ENCODE measurements at regions not wholly inside any gene's neighbourhood (a gene's known extent, or its start where the extent isn't known, plus 50 kb on each side); places are given as distances from the start of the nearest gene placed in this dataset.

DNA sequence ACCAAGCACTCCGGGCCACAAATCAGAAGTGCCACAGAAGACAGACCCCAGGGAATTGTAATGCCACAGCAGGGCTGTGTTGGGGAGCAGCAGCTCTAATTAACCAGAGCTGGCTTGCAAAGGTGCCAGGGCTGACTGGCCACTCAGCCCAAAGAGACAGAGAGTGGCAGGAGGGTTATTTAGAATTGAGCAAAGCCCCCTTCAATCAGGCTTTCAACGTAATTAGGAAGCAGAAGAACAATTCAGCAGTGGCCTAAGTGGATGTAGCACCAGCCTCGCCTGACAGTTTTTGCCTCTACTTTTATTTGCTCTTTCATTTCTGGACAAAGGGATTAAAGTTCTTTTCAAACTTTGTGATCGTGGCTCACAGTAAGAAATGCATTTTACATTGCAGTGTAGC lies 278.3 kb upstream of the IRX3 start:
- H3K9me3 Mint-ChIP-seq, result no peaks in the 10 kb centered on the region
- no peak overlapping the region for H3K27ac Mint-ChIP-seq
- POLR2A ChIA-PET, result no interaction called here
- ATAC-seq (no peak), DNase-seq (no peak)
- peaks cover 0 to 6% (median 0%) of the 10 kb centered on the region in 5 donors for H3K27me3 Mint-ChIP-seq
- no peak overlapping the region for H3K4me3 Mint-ChIP-seq
- no peaks in the 10 kb centered on the region for H3K4me1 Mint-ChIP-seq
- H3K36me3 Mint-ChIP-seq, result no peaks in the 10 kb centered on the region

DNA sequence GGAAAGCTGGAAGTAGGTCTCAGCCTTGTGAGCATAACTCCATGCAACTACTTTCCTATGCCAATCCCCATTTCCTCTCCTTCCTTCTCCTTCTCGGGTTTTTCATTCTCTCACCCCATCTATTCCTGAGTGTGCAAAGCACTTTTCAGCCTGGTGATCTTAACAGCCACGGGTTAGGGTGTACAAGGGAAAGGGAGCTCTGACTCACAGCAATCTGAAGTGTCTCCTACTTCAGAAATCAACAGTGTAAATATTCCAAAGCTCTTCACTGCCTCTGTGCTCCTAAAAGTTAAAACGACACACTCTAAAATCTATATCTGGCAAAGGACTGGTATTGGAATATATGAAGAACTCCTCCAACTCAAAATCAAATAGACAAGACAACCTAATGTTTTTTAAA lies 268.0 kb upstream of the IRX3 start:
- Mint-ChIP-seq H3K4me1 (no peaks in the 10 kb centered on the region), H3K9me3 (peaks cover 0 to 16% (median 6%) of the 10 kb centered on the region in 9 donors), H3K27me3 (peaks cover 2 to 26% (median 6%) of the 10 kb centered on the region in 5 donors), H3K27ac (no peak overlapping the region), H3K4me3 (no peak overlapping the region), H3K36me3 (no peaks in the 10 kb centered on the region)
- DNase-seq (no peak), ATAC-seq (no peak)
- POLR2A ChIA-PET, result no interaction called here

DNA sequence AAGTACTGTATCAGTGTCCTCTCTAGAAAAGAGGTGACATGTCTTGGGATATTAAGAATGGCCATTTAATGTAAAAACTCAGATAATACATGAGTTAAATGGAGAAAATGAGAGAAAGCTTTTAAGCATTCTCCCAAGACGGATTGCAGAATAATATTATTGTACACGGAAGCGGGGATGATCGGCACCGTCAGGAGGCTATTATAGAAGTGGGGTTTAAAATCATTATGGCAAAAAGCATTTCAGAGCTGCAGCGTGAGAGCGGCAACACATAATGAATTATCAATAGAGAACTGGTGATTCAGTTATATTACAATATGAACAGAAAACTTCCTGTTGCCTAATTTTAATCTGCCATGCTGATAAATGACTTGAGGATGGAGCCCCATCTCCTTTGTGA lies 261.7 kb upstream of the IRX3 start:
- Mint-ChIP-seq H3K27ac (no peak overlapping the region), H3K27me3 (peaks cover 2 to 14% (median 4%) of the 10 kb centered on the region in 5 donors), H3K9me3 (peaks cover 0 to 6% (median 0%) of the 10 kb centered on the region in 9 donors), H3K4me3 (no peak overlapping the region), H3K4me1 (no peaks in the 10 kb centered on the region), H3K36me3 (no peaks in the 10 kb centered on the region)
- no peak for DNase-seq
- POLR2A ChIA-PET, result no interaction called here
- ATAC-seq, result no peak

DNA sequence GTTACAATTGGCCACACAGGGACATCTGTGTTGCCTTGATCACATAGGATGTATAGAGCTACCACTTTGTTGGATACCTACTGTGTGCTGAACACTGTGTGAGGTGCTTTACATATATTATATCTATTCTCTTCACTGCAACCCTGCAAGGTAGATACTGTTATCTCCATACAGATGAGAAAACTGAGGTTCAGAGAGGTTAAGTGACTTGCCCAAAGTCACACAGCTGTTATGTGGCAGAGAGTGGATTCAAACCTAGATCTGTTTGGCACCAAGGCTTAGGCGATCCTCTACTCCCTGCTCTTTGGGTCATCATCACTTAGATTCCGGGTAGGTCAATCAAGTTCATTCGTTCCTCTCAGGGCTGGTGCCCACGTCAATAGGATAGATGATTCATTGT lies 260.5 kb upstream of the IRX3 start:
- Mint-ChIP-seq H3K36me3 (no peaks in the 10 kb centered on the region), H3K27me3 (peaks cover under 1 to 13% (median 3%) of the 10 kb centered on the region in 5 donors), H3K9me3 (peaks cover 0 to 5% (median 0%) of the 10 kb centered on the region in 9 donors), H3K4me3 (no peak overlapping the region), H3K4me1 (no peaks in the 10 kb centered on the region), H3K27ac (no peak overlapping the region)
- POLR2A ChIA-PET, result no interaction called here
- ATAC-seq (no peak), DNase-seq (no peak)

DNA sequence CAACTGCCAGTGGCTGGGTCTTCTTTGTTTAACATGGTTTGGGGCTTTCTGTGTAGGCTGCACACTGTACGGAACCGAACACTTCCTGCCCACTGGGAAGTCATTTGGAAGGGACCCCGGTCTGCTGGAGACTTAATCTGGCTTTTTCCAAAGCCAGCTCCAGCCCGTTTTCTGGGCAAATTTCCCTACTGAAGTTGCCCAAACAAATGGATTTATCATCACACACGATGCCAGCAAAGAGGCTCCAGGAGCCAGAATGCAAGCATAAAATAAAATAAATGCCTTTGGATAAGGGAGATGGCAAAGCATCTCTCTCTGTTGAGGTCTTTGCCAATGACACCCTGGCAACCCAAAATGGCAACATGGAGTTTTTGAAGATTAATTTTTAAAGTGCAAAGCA lies 259.9 kb upstream of the IRX3 start:
- Mint-ChIP-seq H3K27me3 (peaks cover 0 to 13% (median 2%) of the 10 kb centered on the region in 5 donors), H3K36me3 (no peaks in the 10 kb centered on the region), H3K9me3 (peaks cover 0 to 2% (median 0%) of the 10 kb centered on the region in 9 donors), H3K27ac (no peak overlapping the region), H3K4me3 (no peak overlapping the region), H3K4me1 (no peaks in the 10 kb centered on the region)
- ATAC-seq, result no peak
- POLR2A ChIA-PET, result no interaction called here
- no peak for DNase-seq

DNA sequence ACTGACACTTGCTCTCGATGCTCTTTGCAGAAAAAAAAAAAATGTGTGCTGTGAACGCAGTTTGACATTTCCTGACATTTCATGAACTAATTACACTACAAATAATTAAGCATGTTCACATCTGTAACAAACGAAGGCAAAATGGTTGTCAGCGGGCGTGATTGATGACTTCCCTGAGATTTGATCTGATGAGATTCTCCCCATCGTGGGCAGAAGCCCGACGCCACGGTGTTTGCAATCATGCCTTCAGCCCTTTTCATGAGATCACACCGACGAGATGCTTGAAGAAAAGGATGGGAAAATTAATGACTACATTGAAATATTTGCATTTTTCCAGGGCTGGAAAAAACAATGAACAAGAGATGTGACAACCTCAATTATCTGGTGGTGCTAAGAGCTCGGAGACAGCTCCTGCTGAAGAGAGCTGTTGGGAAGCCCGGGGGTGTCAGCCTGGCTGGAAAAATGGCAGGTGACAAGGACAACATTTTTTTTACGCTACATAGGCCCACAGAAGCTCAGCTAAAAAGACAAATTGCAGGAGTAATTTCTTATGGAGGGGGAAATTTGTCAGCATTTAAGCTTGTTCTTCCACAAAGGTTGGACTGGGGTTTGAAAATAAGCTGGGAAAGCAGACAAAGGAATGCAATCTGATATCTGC lies 259.4 kb upstream of the IRX3 start:
- no peak for DNase-seq
- no peaks in the 10 kb centered on the region for H3K4me1 Mint-ChIP-seq
- H3K27me3 Mint-ChIP-seq, result peaks cover 0 to 13% (median 2%) of the 10 kb centered on the region in 5 donors
- no peak overlapping the region for H3K4me3 Mint-ChIP-seq
- POLR2A ChIA-PET, result no interaction called here
- H3K36me3 Mint-ChIP-seq, result no peaks in the 10 kb centered on the region
- H3K27ac Mint-ChIP-seq, result no peak overlapping the region
- no peak for ATAC-seq
- H3K9me3 Mint-ChIP-seq, result peaks cover 0 to 2% (median 0%) of the 10 kb centered on the region in 9 donors

DNA sequence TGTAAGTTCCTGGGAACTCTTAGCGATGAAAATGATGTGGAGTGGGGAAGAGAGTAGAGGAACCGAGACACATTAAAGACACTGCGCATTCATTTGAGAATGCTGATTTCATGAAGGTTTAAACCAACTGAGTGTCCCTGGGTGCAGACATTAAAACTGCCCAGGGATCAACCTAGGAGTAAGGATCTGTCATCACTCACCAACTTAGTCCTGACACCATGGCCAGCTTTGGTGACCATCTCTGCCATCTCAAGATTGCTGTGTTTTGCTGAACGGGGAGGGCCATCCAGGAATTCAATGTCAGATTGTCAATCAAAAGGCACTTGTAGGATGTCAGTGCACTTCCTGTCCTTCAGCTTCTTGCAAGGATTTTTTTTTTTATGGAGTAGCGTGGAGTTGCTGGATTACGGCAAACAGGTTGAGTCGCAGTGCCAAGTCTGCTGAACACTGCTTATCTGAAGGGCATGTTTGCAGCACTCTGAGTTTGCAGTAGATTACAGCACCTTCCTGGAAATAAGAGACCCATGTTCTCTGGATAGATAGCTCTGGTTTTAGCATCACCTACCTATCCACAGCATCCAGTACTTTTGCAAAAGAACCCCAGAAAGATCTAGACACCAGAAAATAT lies 258.1 kb upstream of the IRX3 start:
- no peaks in the 10 kb centered on the region for H3K36me3 Mint-ChIP-seq
- peaks cover 0 to 15% (median 4%) of the 10 kb centered on the region in 5 donors for H3K27me3 Mint-ChIP-seq
- no peaks in the 10 kb centered on the region for H3K4me1 Mint-ChIP-seq
- DNase-seq (no peak), ATAC-seq (no peak)
- H3K4me3 Mint-ChIP-seq, result no peak overlapping the region
- H3K9me3 Mint-ChIP-seq, result no peaks in the 10 kb centered on the region
- H3K27ac Mint-ChIP-seq, result peak overlapping the region in 1 of 10 donors; percentile 54
- POLR2A ChIA-PET, result no interaction called here

DNA sequence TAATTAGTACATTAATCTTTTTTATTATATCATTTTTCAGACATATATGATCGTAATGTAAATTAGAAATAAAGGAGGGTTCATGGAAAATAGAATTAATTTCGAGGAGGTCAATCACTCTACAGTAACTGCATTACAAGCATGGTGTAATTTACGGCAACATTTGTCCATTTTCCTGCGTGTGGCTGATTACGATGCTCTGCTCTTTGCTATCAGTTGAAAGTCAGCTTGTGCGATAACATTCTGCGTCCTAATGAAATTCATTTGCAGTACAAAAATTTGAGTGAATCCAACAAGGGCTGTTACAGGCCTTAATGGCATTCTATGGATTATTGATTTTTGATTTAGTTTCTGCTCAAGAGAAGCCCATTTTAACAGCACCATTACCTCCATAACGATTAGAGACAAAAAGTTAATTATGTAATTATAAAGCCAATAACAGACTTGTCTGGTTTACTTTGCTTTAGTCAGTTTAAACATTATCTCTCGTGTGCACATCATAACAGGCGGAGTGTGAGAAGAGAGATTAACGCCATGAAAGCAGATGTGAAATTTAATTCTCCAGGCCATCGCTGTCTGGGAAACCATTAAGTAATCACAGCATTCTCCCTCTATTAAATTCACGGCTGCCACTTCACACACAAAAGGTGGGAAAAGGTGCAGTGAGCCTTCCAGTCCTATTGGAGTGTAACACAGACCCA lies 256.4 kb upstream of the IRX3 start:
- ATAC-seq (no peak), DNase-seq (no peak)
- H3K27ac Mint-ChIP-seq, result no peak overlapping the region
- no peaks in the 10 kb centered on the region for H3K36me3 Mint-ChIP-seq
- H3K9me3 Mint-ChIP-seq, result no peaks in the 10 kb centered on the region
- H3K27me3 Mint-ChIP-seq, result peaks cover 0 to 15% (median 4%) of the 10 kb centered on the region in 5 donors
- no peak overlapping the region for H3K4me3 Mint-ChIP-seq
- POLR2A ChIA-PET, result no interaction called here
- H3K4me1 Mint-ChIP-seq, result no peaks in the 10 kb centered on the region

DNA sequence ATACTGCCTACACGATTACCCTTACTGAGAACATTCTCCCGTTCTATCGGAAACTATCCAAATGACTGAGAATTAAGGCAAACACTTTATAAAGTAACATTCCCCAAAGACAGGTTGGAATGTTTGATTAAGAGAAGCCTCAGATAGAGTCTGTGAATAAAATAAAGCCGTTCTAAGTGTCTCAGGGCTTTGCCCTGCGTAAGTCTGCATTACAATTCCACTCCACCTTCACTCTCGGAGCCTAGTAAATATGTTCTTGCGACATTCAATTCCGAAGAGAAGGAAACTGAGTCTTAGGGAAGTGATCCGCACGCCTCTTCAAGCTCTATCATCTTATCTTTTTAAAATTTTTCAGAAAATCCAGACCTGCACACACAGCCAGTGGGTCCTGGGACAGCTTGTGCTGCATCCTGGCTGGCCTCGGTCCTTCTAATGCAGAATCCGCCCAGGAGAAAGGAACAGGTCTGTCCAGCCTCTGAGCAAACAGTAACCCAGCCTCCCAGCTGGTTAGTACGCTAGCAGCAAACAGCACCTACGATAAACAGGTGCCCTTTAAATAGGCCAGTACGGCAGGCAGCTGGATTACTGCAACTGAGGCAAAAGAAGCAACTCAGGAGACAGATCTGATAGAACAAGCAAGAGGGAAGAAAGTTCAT lies 254.1 kb upstream of the IRX3 start:
- DNase-seq, result no peak
- no peak for ATAC-seq
- H3K9me3 Mint-ChIP-seq, result no peaks in the 10 kb centered on the region

DNA sequence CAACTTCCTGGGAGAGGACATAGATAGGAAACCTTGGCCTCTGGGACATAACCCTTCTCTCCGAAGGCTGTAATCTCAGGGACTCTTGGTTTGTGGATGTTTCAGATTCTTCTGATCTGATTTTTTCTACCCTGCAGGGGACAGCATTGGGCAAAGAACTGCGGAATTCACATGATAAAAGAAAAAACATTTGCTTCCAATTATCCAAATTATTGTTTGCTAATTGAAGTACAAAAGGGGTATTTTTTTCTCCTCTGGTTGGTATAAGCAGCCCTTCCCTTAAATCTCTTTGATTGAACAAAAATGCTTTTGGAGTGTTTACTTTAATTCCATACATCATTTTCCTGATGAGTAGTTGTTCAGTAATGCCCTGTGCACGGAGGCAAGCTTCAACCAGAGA lies 251.7 kb upstream of the IRX3 start:
- Mint-ChIP-seq H3K9me3 (no peaks in the 10 kb centered on the region), H3K4me1 (no peaks in the 10 kb centered on the region), H3K27ac (no peak overlapping the region), H3K4me3 (no peak overlapping the region), H3K27me3 (peaks cover 0 to 18% (median 1%) of the 10 kb centered on the region in 5 donors), H3K36me3 (no peaks in the 10 kb centered on the region)
- no peak for ATAC-seq
- POLR2A ChIA-PET, result no interaction called here
- DNase-seq, result no peak

More for the DNA sequence above, 254.1 kb upstream of the IRX3 start:
- Mint-ChIP-seq H3K4me1 (no peaks in the 10 kb centered on the region), H3K27me3 (peaks cover 0 to 18% (median 4%) of the 10 kb centered on the region in 5 donors), H3K36me3 (no peaks in the 10 kb centered on the region), H3K4me3 (no peak overlapping the region), H3K27ac (no peak overlapping the region)
- POLR2A ChIA-PET, result no interaction called here

DNA sequence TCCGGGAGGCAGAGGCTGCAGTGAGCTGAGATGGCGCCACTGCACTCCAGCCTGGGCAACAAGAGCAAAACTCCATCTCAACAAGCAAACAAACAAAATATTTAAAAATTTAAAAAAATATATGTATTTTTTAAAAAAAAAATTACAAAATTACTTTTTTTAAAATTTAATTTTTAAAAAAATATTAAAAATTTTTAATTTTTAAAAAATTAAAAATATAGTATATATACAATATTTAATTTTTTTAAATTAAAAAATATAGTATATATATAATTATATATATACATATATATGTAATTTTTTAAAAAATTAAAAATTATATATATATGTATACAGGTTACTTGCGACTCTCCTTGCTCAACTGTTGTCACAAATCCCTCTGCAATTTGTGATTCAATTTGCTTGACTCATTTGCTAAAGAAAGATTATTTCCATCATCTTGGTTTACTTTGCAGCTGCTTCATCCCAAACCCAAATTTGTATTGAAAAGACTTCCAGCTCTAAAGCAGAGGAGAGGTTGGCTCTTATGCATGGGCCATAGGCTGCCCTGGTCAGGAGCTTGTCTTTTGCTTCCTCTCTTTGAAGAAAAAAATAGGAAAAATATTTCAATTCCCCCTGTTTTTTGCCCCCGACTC lies 247.4 kb upstream of the IRX3 start:
- Mint-ChIP-seq H3K27me3 (peaks cover 2 to 20% (median 8%) of the 10 kb centered on the region in 5 donors), H3K27ac (no peak overlapping the region), H3K9me3 (peaks cover 0 to 5% (median 0%) of the 10 kb centered on the region in 9 donors), H3K36me3 (no peaks in the 10 kb centered on the region), H3K4me3 (no peak overlapping the region), H3K4me1 (no peaks in the 10 kb centered on the region)
- POLR2A ChIA-PET, result no interaction called here
- DNase-seq (no peak), ATAC-seq (no peak)

DNA sequence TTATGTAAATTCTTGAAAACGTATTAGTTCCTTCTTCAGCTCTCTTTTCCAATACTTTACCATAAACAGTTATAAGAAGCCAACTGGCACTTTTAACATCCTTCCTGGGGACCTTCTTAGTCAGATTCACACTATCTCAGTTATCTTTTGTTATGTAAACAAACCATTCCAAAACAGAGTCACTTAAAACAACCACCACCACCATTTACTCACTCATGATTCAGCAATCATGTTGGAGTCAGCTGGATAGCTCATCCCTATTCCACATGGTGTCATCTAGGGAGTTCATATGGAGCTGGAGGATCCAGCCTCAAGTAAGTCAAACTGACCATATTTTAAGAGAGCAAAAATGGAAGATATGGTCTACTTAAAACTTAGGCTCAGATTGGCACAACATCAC lies 240.3 kb upstream of the IRX3 start:
- Mint-ChIP-seq H3K4me1 (no peaks in the 10 kb centered on the region), H3K9me3 (peaks cover 0 to 17% (median 9%) of the 10 kb centered on the region in 9 donors), H3K27ac (peak overlapping the region in 1 of 10 donors; percentile 10), H3K36me3 (no peaks in the 10 kb centered on the region), H3K4me3 (no peak overlapping the region), H3K27me3 (peaks cover 4 to 27% (median 10%) of the 10 kb centered on the region in 5 donors)
- DNase-seq (no peak), ATAC-seq (no peak)
- POLR2A ChIA-PET, result no interaction called here

DNA sequence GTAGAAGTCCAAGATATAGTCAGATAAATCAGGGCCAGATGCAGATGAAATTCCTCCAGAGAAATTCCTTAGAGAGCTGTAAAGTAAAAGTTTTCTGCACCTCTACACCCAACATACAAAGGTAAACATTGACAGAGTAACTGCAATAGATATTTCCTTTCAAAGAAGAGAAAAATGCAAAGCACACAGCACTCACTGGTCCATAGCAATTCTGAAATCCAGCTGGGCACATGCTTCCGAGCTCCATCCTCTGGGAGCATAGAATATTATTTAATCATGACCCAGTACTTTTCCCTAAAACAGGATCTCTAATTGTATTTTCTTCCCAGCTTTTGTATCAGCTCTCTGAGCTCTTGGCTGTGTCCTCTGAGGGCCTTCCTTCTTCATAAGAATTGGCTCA lies 239.5 kb upstream of the IRX3 start:
- no peak overlapping the region for H3K4me3 Mint-ChIP-seq
- no peak for DNase-seq
- no peak overlapping the region for H3K27ac Mint-ChIP-seq
- no peaks in the 10 kb centered on the region for H3K36me3 Mint-ChIP-seq
- no peaks in the 10 kb centered on the region for H3K4me1 Mint-ChIP-seq
- no peak for ATAC-seq
- peaks cover 2 to 25% (median 10%) of the 10 kb centered on the region in 5 donors for H3K27me3 Mint-ChIP-seq
- POLR2A ChIA-PET, result no interaction called here
- H3K9me3 Mint-ChIP-seq, result peaks cover 0 to 17% (median 9%) of the 10 kb centered on the region in 9 donors
